ENCODE measurements at regions not wholly inside any gene's neighbourhood (a gene's known extent, or its start where the extent isn't known, plus 50 kb on each side); places are given as distances from the start of the nearest gene placed in this dataset.

DNA sequence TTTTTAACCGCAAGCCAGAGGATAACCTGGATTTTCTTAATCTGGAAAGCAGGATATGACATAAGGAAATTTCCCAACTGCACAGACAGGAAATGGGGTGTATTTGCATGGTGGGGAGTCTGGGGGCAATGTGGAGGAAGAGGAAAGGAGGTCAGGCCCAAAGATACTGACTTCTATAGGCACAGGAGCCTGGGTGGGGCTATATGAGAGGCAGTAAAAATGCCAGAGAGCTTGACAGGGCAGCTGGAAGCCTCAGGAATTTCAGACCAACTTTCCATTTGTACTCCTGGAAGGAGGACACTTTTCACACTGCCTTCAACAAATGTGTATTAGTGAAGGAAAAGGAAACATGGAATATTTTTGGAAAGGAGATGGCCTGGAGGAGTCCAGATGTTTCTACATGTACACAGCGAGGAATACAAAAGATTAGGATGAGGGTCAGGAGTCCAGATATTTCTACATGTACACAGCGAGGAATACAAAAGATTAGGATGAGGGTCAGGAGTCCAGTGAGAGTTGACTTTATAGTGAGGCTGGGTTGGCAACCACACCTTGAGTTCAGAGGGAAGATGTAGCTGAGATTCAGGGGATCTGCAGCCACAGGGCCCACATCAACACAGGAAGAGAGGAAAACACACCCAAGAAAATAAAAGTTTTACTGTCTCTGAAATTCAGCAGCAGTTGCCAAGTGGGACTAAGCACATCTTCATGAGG is 111.9 kb upstream of the PTPRG start:
- TF ChIP-seq, protein P1, sequence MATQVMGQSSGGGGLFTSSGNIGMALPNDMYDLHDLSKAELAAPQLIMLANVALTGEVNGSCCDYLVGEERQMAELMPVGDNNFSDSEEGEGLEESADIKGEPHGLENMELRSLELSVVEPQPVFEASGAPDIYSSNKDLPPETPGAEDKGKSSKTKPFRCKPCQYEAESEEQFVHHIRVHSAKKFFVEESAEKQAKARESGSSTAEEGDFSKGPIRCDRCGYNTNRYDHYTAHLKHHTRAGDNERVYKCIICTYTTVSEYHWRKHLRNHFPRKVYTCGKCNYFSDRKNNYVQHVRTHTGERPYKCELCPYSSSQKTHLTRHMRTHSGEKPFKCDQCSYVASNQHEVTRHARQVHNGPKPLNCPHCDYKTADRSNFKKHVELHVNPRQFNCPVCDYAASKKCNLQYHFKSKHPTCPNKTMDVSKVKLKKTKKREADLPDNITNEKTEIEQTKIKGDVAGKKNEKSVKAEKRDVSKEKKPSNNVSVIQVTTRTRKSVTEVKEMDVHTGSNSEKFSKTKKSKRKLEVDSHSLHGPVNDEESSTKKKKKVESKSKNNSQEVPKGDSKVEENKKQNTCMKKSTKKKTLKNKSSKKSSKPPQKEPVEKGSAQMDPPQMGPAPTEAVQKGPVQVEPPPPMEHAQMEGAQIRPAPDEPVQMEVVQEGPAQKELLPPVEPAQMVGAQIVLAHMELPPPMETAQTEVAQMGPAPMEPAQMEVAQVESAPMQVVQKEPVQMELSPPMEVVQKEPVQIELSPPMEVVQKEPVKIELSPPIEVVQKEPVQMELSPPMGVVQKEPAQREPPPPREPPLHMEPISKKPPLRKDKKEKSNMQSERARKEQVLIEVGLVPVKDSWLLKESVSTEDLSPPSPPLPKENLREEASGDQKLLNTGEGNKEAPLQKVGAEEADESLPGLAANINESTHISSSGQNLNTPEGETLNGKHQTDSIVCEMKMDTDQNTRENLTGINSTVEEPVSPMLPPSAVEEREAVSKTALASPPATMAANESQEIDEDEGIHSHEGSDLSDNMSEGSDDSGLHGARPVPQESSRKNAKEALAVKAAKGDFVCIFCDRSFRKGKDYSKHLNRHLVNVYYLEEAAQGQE (IDR thresholded peaks at IDR 0.05), result no peak
- TF ChIP-seq, protein P2, sequence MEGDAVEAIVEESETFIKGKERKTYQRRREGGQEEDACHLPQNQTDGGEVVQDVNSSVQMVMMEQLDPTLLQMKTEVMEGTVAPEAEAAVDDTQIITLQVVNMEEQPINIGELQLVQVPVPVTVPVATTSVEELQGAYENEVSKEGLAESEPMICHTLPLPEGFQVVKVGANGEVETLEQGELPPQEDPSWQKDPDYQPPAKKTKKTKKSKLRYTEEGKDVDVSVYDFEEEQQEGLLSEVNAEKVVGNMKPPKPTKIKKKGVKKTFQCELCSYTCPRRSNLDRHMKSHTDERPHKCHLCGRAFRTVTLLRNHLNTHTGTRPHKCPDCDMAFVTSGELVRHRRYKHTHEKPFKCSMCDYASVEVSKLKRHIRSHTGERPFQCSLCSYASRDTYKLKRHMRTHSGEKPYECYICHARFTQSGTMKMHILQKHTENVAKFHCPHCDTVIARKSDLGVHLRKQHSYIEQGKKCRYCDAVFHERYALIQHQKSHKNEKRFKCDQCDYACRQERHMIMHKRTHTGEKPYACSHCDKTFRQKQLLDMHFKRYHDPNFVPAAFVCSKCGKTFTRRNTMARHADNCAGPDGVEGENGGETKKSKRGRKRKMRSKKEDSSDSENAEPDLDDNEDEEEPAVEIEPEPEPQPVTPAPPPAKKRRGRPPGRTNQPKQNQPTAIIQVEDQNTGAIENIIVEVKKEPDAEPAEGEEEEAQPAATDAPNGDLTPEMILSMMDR (IDR thresholded peaks at IDR 0.05; ENCODE audit: low read depth, low read length, missing input control), result no peak
- TF ChIP-seq GABPA (IDR thresholded peaks at IDR 0.05 in 1 of 2, conservative IDR thresholded peaks at IDR 0.05 in 1 of 2), result no peak
- TF ChIP-seq EGR1 (IDR thresholded peaks at IDR 0.05; ENCODE audit: low read depth in 2 of 2), result no peak
- no peak for TF ChIP-seq RAD21 (IDR thresholded peaks at IDR 0.05)
- TF ChIP-seq YY1 (IDR thresholded peaks at IDR 0.05), result no peak
- TF ChIP-seq FOXA1 (IDR thresholded peaks at IDR 0.05), result no peak
- no peak for TF ChIP-seq JUND (IDR thresholded peaks at IDR 0.05)
- TF ChIP-seq, protein P3, sequence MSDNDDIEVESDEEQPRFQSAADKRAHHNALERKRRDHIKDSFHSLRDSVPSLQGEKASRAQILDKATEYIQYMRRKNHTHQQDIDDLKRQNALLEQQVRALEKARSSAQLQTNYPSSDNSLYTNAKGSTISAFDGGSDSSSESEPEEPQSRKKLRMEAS (IDR thresholded peaks at IDR 0.05), result no peak
- TF ChIP-seq, protein P4, sequence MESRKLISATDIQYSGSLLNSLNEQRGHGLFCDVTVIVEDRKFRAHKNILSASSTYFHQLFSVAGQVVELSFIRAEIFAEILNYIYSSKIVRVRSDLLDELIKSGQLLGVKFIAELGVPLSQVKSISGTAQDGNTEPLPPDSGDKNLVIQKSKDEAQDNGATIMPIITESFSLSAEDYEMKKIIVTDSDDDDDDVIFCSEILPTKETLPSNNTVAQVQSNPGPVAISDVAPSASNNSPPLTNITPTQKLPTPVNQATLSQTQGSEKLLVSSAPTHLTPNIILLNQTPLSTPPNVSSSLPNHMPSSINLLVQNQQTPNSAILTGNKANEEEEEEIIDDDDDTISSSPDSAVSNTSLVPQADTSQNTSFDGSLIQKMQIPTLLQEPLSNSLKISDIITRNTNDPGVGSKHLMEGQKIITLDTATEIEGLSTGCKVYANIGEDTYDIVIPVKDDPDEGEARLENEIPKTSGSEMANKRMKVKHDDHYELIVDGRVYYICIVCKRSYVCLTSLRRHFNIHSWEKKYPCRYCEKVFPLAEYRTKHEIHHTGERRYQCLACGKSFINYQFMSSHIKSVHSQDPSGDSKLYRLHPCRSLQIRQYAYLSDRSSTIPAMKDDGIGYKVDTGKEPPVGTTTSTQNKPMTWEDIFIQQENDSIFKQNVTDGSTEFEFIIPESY (IDR thresholded peaks at IDR 0.05), result no peak
- no peak for TF ChIP-seq RXRA (IDR thresholded peaks at IDR 0.05)
- TF ChIP-seq SP1 (IDR thresholded peaks at IDR 0.05), result no peak
- TF ChIP-seq TAF1 (conservative IDR thresholded peaks at IDR 0.05), result no peak

All from liver (tissue), 3 donors.